ENCODE measurements at regions not wholly inside any gene's neighbourhood (a gene's known extent, or its start where the extent isn't known, plus 50 kb on each side); places are given as distances from the start of the nearest gene placed in this dataset.

- Histone ChIP-seq H3K36me3 (no peaks in the 10 kb centered on the region), H3K9me3 (no peaks in the 10 kb centered on the region), H3K27me3 (no peaks in the 10 kb centered on the region), H3K27ac (no peak overlapping the region), H3K4me1 (no peaks in the 10 kb centered on the region), H3K4me3 (replicated peaks in 1 of 3) (no peak overlapping the region)
- no peak for DNase-seq
- no peak for TF ChIP-seq POLR2A (IDR thresholded peaks at IDR 0.05)
- TF ChIP-seq CTCF (IDR thresholded peaks at IDR 0.05) = no peak
- intact Hi-C loops (cut with DNase I) = no loop called here
- 80 to 87% methylated on average over 2 of the region's 2 CpGs for WGBS, 2 donors
These were observed 383.4 kb downstream of the TMEM38B start for GRCh38 chr9:106077731-106078130.

- WGBS, 2 donors = 78 to 79% methylated on average over 3 of the region's 3 CpGs
- no peaks in the 10 kb centered on the region for H3K36me3 ChIP-seq
- intact Hi-C loops (cut with DNase I) = no loop called here
- no peaks in the 10 kb centered on the region for H3K27me3 ChIP-seq
- no peak overlapping the region for H3K27ac ChIP-seq
- no peak for TF ChIP-seq POLR2A (IDR thresholded peaks at IDR 0.05)
- TF ChIP-seq CTCF (IDR thresholded peaks at IDR 0.05) = no peak
- H3K4me3 ChIP-seq (replicated peaks in 1 of 3) = no peak overlapping the region
- no peaks in the 10 kb centered on the region for H3K4me1 ChIP-seq
- no peak for DNase-seq
- H3K9me3 ChIP-seq = no peaks in the 10 kb centered on the region
These were observed 388.3 kb downstream of the TMEM38B start for GRCh38 chr9:106082621-106083020.

GRCh38 chr9:106084702-106085101 lies 390.4 kb downstream of the TMEM38B start:
- intact Hi-C loops (cut with DNase I) = no loop called here
- no peak overlapping the region for H3K4me3 ChIP-seq (replicated peaks in 1 of 3)
- H3K27me3 ChIP-seq = no peaks in the 10 kb centered on the region
- no peak for TF ChIP-seq CTCF (IDR thresholded peaks at IDR 0.05)
- no peak for TF ChIP-seq POLR2A (IDR thresholded peaks at IDR 0.05)
- no peak overlapping the region for H3K27ac ChIP-seq
- no peaks in the 10 kb centered on the region for H3K4me1 ChIP-seq
- DNase-seq = no peak
- 24 to 61% methylated on average over 1 of the region's 1 CpG for WGBS, 2 donors
- H3K36me3 ChIP-seq = no peaks in the 10 kb centered on the region
- no peaks in the 10 kb centered on the region for H3K9me3 ChIP-seq

- no peak for DNase-seq
- TF ChIP-seq POLR2A (IDR thresholded peaks at IDR 0.05) = no peak
- Histone ChIP-seq H3K4me3 (replicated peaks in 1 of 3) (no peak overlapping the region), H3K9me3 (no peaks in the 10 kb centered on the region), H3K36me3 (no peaks in the 10 kb centered on the region), H3K4me1 (no peaks in the 10 kb centered on the region), H3K27ac (no peak overlapping the region), H3K27me3 (no peaks in the 10 kb centered on the region)
- intact Hi-C loops (cut with DNase I) = no loop called here
These were observed 391.1 kb downstream of the TMEM38B start for GRCh38 chr9:106085479-106085878.

- no peak for DNase-seq
- intact Hi-C loops (cut with DNase I) = no loop called here
- Histone ChIP-seq H3K36me3 (no peaks in the 10 kb centered on the region), H3K9me3 (no peaks in the 10 kb centered on the region), H3K4me1 (no peaks in the 10 kb centered on the region), H3K27ac (no peak overlapping the region), H3K27me3 (no peaks in the 10 kb centered on the region), H3K4me3 (replicated peaks in 1 of 3) (no peak overlapping the region)
- WGBS, 2 donors = 89 to 91% methylated on average over 4 of the region's 4 CpGs
- TF ChIP-seq CTCF (IDR thresholded peaks at IDR 0.05) = no peak
- no peak for TF ChIP-seq POLR2A (IDR thresholded peaks at IDR 0.05)
These were observed 397.7 kb downstream of the TMEM38B start for GRCh38 chr9:106092083-106092482.

GRCh38 chr9:106102821-106103220 lies 408.5 kb downstream of the TMEM38B start:
- intact Hi-C loops (cut with DNase I) = no loop called here
- TF ChIP-seq POLR2A (IDR thresholded peaks at IDR 0.05) (no peak), CTCF (IDR thresholded peaks at IDR 0.05) (no peak)
- WGBS, 2 donors = 89 to 90% methylated on average over 2 of the region's 2 CpGs
- Histone ChIP-seq H3K27ac (no peak overlapping the region), H3K4me3 (replicated peaks in 1 of 3) (no peak overlapping the region), H3K27me3 (no peaks in the 10 kb centered on the region), H3K9me3 (no peaks in the 10 kb centered on the region), H3K4me1 (no peaks in the 10 kb centered on the region), H3K36me3 (no peaks in the 10 kb centered on the region)
- DNase-seq = no peak
